ENCODE measurements at regions not wholly inside any gene's neighbourhood (a gene's known extent, or its start where the extent isn't known, plus 50 kb on each side); places are given as distances from the start of the nearest gene placed in this dataset.

DNA sequence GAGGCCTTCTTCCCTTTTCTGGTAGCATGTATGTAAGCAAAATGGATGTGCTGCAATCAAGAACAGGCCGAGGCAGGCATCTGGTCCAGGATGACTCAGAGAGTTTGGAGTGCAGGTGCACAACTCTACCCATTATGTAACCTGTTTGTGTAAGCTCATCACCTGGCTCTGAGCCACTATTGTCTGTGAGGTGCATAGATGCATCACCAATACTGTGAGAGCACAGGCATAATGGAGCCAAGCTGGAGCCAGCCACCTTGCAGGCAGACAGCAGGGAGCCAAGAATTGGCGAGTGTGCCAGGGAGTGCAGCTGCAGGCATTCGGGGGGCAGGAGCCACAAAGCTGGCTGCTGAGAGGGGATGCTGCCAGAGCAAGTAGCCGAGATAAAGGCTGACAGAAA is 549.9 kb upstream of the RGS18 start:
- DNase-seq: no peak

DNA sequence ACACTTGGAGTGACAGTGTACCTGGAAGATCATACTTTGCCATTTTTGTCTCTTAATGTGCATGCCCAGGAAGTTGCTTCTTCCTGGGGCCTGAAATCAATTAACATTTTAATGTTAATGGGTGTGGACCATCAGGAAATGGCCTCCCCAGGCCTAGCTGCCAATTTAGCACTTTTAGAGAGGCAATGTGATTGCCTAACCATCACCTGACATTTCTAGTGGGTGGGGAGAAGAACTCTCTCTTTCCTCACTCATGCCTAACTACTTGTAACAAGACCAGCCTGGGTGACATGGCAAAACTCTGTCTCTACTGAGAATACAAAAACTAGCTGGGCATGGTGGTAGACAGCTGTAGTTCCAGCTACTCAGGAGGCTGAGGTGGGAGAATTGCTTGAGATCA is 549.0 kb upstream of the RGS18 start:
- DNase-seq: no peak

GRCh38 chr1:191615101-191615821 is 543.0 kb upstream of the RGS18 start:
- no peak for DNase-seq

GRCh38 chr1:191618181-191618580 is 540.1 kb upstream of the RGS18 start:
- no peak for DNase-seq

DNA sequence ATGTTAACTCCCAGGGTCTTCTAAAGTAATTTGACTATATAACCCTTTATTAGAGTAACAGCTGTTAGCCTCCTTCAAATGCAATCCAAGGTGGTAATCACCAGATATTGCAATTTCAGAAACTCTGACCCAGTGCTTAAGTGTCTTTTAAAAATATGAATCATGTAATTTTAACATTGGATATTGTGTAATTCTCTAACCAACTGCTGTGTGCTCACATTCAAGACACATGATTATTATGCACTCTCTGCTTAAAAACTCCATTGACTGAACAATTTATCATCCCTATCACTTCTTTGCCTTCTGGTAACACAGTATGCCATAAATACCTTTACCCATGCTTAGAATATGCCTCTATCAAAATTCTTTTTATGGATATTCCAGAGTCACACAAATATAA is 537.4 kb upstream of the RGS18 start:
- DNase-seq: no peak

GRCh38 chr1:191624044-191624443 is 534.2 kb upstream of the RGS18 start:
- DNase-seq: no peak

DNA sequence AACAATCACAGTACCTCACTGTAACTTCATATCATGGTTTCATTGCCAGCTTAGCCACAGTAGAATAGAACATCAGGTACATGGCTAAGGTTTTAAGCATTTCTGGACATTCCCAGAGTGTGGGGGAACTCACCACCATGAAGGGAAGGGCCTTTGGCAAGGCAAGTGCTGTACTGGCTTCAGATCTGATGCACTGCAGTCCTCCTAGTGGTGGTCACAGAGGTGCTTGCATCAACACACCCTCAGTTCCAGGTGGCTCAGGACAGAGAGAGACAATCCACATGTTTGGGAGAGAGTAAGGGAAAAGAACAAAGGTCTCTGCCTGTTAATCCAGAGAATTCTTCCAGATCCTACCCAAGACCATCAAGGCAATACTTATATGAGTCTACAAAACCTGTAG is 528.4 kb upstream of the RGS18 start:
- DNase-seq: no peak

- DNase-seq: no peak
These were observed 523.3 kb upstream of the RGS18 start for GRCh38 chr1:191634801-191635508.

DNA sequence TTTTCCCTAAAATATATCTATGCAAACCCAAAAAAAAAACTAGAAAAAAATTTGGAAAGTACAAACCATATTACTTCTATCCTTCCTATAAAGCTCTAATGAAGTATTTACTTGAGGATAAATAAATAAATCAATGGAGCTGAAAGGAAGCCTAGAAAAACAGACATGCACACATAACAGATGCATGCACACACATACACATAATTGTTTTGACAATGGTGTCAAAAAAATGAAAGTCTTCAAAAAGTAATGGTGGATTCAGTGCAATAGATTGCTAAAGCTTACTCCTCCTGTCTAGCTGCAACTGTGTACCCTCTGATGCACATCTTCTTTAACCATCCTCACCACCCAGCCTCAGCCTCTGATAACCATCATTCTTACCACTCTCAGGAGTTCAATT is 521.9 kb upstream of the RGS18 start:
- DNase-seq: peak; percentile 27

DNA sequence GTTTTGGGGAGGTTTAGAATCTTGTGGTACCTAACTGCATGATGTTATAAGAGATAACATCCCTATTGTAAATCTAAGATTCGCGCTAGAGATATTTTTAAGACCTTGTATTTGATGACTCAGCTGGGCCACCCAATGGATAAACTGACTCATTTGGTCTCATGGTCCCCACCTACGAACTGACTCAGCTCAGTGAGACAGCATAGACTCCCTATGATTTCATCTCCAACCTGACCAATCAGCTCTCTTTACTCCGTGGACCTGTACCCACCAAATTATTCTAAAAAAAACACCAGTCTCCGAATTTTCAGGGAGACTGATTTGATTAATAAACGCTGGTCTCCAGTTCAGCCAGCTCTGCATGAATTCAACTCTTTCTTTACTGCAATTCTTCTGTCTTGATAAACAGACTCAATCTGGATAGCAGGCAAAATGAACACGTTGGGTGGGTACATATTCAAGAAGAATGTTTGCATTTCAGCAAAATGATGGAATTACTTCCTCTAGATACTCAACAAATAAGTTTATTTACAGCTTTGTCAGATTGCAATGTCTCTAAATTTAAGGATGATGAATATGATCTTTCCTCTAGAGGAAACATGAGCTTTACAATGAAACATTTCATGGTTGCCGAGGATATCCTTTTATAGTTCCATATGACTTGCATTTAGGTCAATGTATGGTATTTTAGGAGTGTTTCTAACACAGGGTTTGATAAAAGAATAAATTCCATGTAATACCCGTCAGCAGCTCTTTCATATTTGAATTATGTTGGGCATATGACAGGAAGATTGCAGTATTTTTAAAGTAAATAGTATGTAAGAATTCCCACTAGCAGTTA is 516.6 kb upstream of the RGS18 start:
- DNase-seq: no peak

- no peak for DNase-seq
These were observed 515.2 kb upstream of the RGS18 start for GRCh38 chr1:191643060-191643459.

DNA sequence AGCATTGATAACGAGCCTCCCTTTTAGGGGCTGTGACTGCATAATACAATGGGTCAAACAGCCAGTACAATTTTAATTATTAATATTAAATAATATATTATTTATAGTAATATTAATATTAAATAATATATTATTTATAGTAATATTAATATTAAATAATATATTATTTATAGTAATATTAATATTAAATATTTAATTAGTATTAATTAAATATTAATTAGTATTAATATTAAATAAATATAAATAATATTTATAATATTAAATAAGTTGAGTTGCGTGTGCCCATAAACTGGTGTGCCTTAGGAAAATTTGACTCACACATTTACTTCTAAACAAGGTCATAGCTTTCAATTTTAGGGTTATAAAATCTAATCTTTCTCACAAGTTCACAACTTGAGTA is 509.3 kb upstream of the RGS18 start:
- no peak for DNase-seq

GRCh38 chr1:191662051-191662450 is 496.2 kb upstream of the RGS18 start:
- no peak for DNase-seq

GRCh38 chr1:191662746-191663145 is 495.5 kb upstream of the RGS18 start:
- DNase-seq: no peak

DNA sequence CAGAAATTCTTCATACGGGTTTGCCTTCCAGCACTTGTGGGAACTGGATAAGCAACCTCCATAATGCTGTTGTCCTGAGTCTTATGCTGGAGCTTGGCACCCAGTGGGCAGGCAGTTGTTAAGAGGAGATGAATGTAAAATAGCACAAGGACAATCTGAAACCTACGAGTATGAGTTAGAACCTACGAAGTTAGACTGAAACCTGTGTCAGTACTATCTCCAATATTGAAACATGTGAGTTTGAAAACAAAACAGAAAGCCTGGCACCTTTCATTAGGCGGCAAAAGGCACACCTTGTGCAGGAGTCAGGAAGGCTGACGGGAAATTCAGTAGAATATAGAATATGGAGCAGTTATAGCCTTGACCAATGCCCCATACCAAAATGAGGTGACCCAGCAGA is 489.7 kb upstream of the RGS18 start:
- no peak for DNase-seq

DNA sequence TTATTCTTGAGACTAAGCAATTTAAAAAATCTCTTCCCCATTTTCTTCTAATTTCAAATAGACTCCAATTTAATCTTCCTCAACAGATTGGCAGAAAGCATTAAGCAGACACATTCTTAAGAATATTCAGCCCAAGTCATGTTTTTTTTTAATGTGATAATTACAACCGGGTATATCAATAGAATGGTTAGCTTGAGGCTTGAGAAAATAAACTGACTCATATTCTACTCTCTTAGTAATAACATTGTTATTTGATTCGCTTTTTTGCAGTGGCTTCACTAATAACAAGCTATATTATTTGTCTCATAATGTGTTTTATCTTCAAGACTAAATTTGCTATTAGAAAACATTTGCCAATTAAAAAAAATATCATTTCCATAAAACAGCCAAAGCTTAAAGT is 488.6 kb upstream of the RGS18 start:
- no peak for DNase-seq

- DNase-seq: no peak
These were observed 487.0 kb upstream of the RGS18 start for GRCh38 chr1:191671236-191671635.

- DNase-seq: no peak
These were observed 483.6 kb upstream of the RGS18 start for GRCh38 chr1:191674626-191675179.

DNA sequence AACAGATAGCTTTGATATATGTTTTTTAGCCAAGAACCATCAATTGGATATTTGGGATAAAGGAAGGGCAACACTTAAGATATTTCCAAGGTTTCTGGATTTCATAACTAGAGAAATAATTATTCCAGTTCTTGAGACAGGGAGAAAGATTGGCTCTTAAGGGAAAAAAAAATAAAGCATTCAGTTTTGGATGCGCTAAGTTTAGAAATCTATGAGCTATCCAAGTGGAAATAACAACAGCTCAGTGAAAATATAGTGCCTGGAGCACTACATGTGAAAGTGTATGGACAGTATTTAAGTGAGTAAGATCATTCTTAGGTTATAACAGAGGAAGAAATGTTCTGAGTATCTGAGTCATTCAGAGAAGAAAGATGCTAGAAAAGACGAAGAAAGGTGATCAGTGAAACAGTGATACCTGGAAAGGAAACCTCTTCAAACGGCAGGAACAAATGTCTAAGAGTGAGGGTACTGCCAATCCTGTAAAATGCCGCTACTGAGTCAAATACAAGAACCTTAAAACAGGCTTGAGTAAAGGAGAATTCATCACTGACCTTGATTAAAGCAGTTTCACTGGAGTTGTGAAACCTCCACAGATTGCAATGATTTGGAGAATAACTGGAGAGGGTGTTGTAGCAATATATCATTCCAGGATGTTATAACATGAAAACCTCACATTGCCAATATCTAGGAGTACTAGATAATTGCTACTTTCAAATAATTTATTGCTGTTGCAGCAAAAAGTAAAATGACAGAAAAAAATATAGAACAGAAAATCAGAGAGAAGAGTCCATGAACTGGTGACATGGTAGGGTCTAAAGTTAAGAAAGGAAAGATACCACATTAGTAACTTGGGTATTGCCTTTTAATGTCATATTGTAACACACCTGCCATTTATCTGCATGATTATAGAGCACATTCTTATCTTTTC is 482.1 kb upstream of the RGS18 start:
- DNase-seq: no peak

DNA sequence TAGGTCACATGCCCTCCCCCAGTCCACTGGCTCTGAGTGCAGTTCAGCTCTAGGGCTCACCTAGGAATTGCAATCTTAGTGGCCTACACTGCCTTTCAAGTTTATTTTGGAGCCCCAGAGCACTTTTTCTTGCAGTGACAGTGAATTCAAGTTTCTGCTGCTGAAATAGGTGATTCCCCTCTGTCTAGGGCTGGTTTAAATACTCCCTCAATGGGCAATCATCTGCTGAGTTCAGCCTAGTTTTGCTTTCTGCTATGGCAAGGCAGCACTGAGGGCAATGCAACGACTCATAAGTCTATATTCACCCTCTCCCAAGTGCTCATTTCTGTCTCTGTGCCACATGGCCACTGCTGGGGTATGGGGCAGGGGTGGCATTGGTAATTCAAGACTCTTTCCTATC is 472.6 kb upstream of the RGS18 start:
- DNase-seq: no peak

- no peak for DNase-seq
These were observed 470.5 kb upstream of the RGS18 start for GRCh38 chr1:191687721-191688120.

DNA sequence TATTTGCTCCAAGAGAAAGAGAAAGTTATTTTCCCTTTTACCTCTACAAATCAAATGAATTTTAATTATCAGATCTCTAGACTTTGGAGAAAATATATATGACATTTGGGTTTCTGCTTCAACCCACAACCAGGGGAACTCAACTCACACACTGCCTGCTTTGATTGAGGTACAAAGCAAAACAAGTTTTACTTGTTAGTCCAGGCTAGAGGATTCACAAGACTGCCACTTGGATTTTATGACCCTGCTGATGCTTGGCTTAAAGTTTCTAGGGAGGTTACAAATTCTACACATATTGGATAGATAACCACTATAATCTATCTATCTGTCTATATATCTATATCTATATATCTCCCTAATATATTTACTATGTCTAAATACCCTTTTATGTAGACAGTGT is 467.3 kb upstream of the RGS18 start:
- no peak for DNase-seq

All from retina (tissue), 1 donor.